H1 (cell line): ENCODE measurements at regions not wholly inside any gene's neighbourhood (a gene's known extent, or its start where the extent isn't known, plus 50 kb on each side); places are given as distances from the start of the nearest gene placed in this dataset.

ENCODE experiments used
- CTCF ChIA-PET: fragments of 300-600 bp; sonication (Branson Sonifier 250); formaldehyde crosslinking; loops from one replicate; lab custom pipeline; 2021; ENCODE audit not compliant: partially characterized antibody; lab: Charles Lee
- POLR2A ChIA-PET: fragments of 300-600 bp; sonication (Branson Sonifier 250); formaldehyde crosslinking; loops from one replicate; lab custom pipeline; 2021; ENCODE audit warnings: inconsistent platforms; ENCODE audit not compliant: partially characterized antibody; lab: Charles Lee
- DNase-seq, 2 experiments: peaks; one replicate each; pipeline versions ENCODE4 v3.0.0 to v3.0.0-alpha.2; 2010 to 2022; ENCODE audit warnings: low spot score in 2 of 2, low read depth in 1 of 2, mixed read lengths in 1 of 2
- FAIRE-seq: peaks from 2 replicates; lab custom pipeline; 2011; peaks lifted over from hg19 to GRCh38; lab: Jason Lieb, UNC
- H2AFZ ChIP-seq: 2 replicates; pipeline ENCODE4 v1.8.1; 2012; ENCODE audit warnings: low read length, inconsistent platforms
- H2AK5ac ChIP-seq: 2 replicates; pipeline ENCODE4 v1.6.1; 2013; ENCODE audit warnings: low read depth, low read length
- H2BK120ac ChIP-seq: replicated peaks from 2 replicates; pipeline ENCODE3; 2013; ENCODE audit warnings: low read depth, low read length, inconsistent platforms
- H2BK12ac ChIP-seq: 2 replicates; pipeline ENCODE4 v1.6.1; 2013; ENCODE audit warnings: low read depth, low read length
- H2BK15ac ChIP-seq: 2 replicates; pipeline ENCODE4 v1.6.1; 2013; ENCODE audit warnings: low read length
- H2BK20ac ChIP-seq: 2 replicates; pipeline ENCODE4 v1.6.1; 2013; ENCODE audit warnings: low read length
- H2BK5ac ChIP-seq: 2 replicates; pipeline ENCODE4 v1.6.1; 2013; ENCODE audit warnings: low read depth, low read length
- H3K14ac ChIP-seq: 2 replicates; pipeline ENCODE4 v1.6.1; 2013; ENCODE audit warnings: inconsistent platforms; ENCODE audit not compliant: insufficient read length
- H3K18ac ChIP-seq: 2 replicates; pipeline ENCODE4 v1.6.1; 2013; ENCODE audit warnings: low read length; ENCODE audit errors: extremely low read depth
- H3K23ac ChIP-seq: 2 replicates; pipeline ENCODE4 v1.6.1; 2013; ENCODE audit warnings: inconsistent platforms; ENCODE audit not compliant: insufficient read length
- H3K23me2 ChIP-seq: 2 replicates; pipeline ENCODE4 v1.6.1; 2013; ENCODE audit warnings: low read depth, low read length
- H3K27ac ChIP-seq: 2 replicates; pipeline ENCODE4 v1.6.1; 2011; ENCODE audit warnings: low read depth, low read length, inconsistent platforms
- H3K27me3 ChIP-seq, 4 experiments: replicated peaks in 1 of 4; 1 replicate in 1 of 4; 2 replicates in 3 of 4; pipeline versions ENCODE4 v1.6.1 to v1.8.1; 2011 to 2013; ENCODE audit warnings: low read length in 3 of 4, mild to moderate bottlenecking in 3 of 4, inconsistent platforms in 2 of 4, mixed read lengths in 2 of 4, moderate library complexity in 1 of 4; ENCODE audit not compliant: control insufficient read depth in 3 of 4, insufficient read depth in 3 of 4; ENCODE audit errors: extremely low read depth in 1 of 4
- H3K36me3 ChIP-seq, 4 experiments: 2 replicates each; pipeline versions ENCODE4 v1.6.1 to v1.8.1; 2011 to 2013; ENCODE audit warnings: mild to moderate bottlenecking in 4 of 4, low read length in 3 of 4, moderate library complexity in 2 of 4, control low read depth in 1 of 4, inconsistent platforms in 1 of 4; ENCODE audit not compliant: insufficient read depth in 4 of 4, control insufficient read depth in 2 of 4
- H3K4ac ChIP-seq: replicated peaks from 2 replicates; pipeline ENCODE3; 2013; ENCODE audit warnings: low read length, low read depth, mixed read lengths, inconsistent platforms; ENCODE audit not compliant: insufficient read length
- H3K4me1 ChIP-seq, 4 experiments: replicated peaks in 1 of 4; 1 replicate in 1 of 4; 2 replicates in 3 of 4; pipeline versions ENCODE4 v1.6.1 to v1.8.1; 2011 to 2013; ENCODE audit warnings: low read length in 3 of 4, inconsistent platforms in 2 of 4, mixed read lengths in 1 of 4; ENCODE audit not compliant: insufficient read depth in 4 of 4, control insufficient read depth in 3 of 4
- H3K4me2 ChIP-seq, 2 experiments: 2 replicates each; pipeline versions ENCODE4 v1.6.1 to v1.8.1; 2011 to 2013; ENCODE audit warnings: low read depth in 2 of 2, low read length in 2 of 2, control low read depth in 1 of 2, inconsistent platforms in 1 of 2, mild to moderate bottlenecking in 1 of 2; ENCODE audit not compliant: insufficient read depth in 1 of 2
- H3K4me3 ChIP-seq, 4 experiments: fragments of 200-600, 300-600 bp in 1 of 4; sonication (generic), shearing (Covaris generic), sonication (Bioruptor Twin) in 1 of 4; 2 replicates each; pipeline versions ENCODE4 v1.5.1 to v1.8.1; 2011 to 2016; ENCODE audit warnings: low read length in 4 of 4, low read depth in 3 of 4, control low read depth in 2 of 4, inconsistent platforms in 2 of 4, mild to moderate bottlenecking in 2 of 4, mixed read lengths in 1 of 4, moderate library complexity in 1 of 4; ENCODE audit not compliant: insufficient read depth in 2 of 4; ENCODE audit errors: extremely low read depth in 1 of 4
- H3K56ac ChIP-seq: replicated peaks from 2 replicates; pipeline ENCODE3; 2013; ENCODE audit warnings: low read depth, mild to moderate bottlenecking, mixed read lengths, low read length, inconsistent platforms; ENCODE audit not compliant: insufficient read length
- H3K79me1 ChIP-seq: 2 replicates; pipeline ENCODE4 v1.6.1; 2013; ENCODE audit warnings: low read depth, low read length, control low read depth
- H3K79me2 ChIP-seq, 2 experiments: 2 replicates each; pipeline versions ENCODE4 v1.6.1 to v1.8.1; 2012 to 2013; ENCODE audit warnings: low read length in 2 of 2, mild to moderate bottlenecking in 2 of 2, inconsistent platforms in 1 of 2; ENCODE audit not compliant: insufficient read depth in 2 of 2, control insufficient read depth in 1 of 2
- H3K9ac ChIP-seq, 4 experiments: replicated peaks in 1 of 4; 1 replicate in 1 of 4; 2 replicates in 3 of 4; pipeline versions ENCODE4 v1.6.1 to v1.8.1; 2011 to 2013; ENCODE audit warnings: low read depth in 3 of 4, low read length in 3 of 4, control low read depth in 2 of 4, mild to moderate bottlenecking in 2 of 4, moderate library complexity in 2 of 4, inconsistent platforms in 1 of 4; ENCODE audit errors: extremely low read depth in 1 of 4
- H3K9me3 ChIP-seq, 2 experiments: 2 replicates each; pipeline versions ENCODE4 v1.6.1 to v1.8.1; 2012 to 2013; ENCODE audit warnings: mild to moderate bottlenecking in 2 of 2, moderate library complexity in 2 of 2, control low read depth in 1 of 2, inconsistent platforms in 1 of 2, low read depth in 1 of 2, low read length in 1 of 2, mixed read lengths in 1 of 2; ENCODE audit not compliant: insufficient read depth in 2 of 2
- H4K20me1 ChIP-seq, 2 experiments: replicated peaks in 1 of 2; 2 replicates each; pipeline versions ENCODE3 to v1.8.1; 2011 to 2013; ENCODE audit warnings: inconsistent platforms in 2 of 2, low read length in 2 of 2, mild to moderate bottlenecking in 1 of 2; ENCODE audit not compliant: insufficient read depth in 2 of 2, control insufficient read depth in 1 of 2
- H4K5ac ChIP-seq: 2 replicates; pipeline ENCODE4 v1.6.1; 2013; ENCODE audit warnings: low read length, low read depth, mixed read lengths, inconsistent platforms; ENCODE audit not compliant: insufficient read length
- H4K8ac ChIP-seq: 2 replicates; pipeline ENCODE4 v1.8.0; 2013; ENCODE audit warnings: mild to moderate bottlenecking, moderate library complexity, low read length, inconsistent platforms; ENCODE audit not compliant: insufficient read depth; ENCODE audit errors: extremely low read depth
- H4K91ac ChIP-seq: replicated peaks from 2 replicates; pipeline ENCODE3; 2013; ENCODE audit warnings: low read length, mixed read lengths, inconsistent platforms; ENCODE audit not compliant: insufficient read length
- BACH1 ChIP-seq: IDR thresholded peaks from 2 replicates; pipeline ENCODE4 v1.6.1; 2012; ENCODE audit warnings: low read length, improper control_type of control experiment
- BCL11A ChIP-seq, 2 experiments: IDR thresholded peaks; one replicate each; pipeline ENCODE4 v1.6.1; 2011; ENCODE audit warnings: low read depth in 2 of 2, low read length in 2 of 2, mild to moderate bottlenecking in 2 of 2
- CREB1 ChIP-seq: IDR thresholded peaks from 2 replicates; pipeline ENCODE4 v1.6.1; 2012; ENCODE audit warnings: inconsistent platforms
- E2F6 ChIP-seq: IDR thresholded peaks from 2 replicates; pipeline ENCODE4 v1.6.1; 2012; ENCODE audit warnings: inconsistent platforms
- GTF2F1 ChIP-seq: IDR thresholded peaks from 2 replicates; pipeline ENCODE4 v1.6.1; 2012; ENCODE audit warnings: low read depth, low read length, improper control_type of control experiment, borderline replicate concordance
- RAD21 ChIP-seq, 2 experiments: IDR thresholded peaks in 1 of 2; conservative IDR thresholded peaks in 1 of 2; 2 replicates each; pipeline ENCODE4 v1.6.1; 2011; ENCODE audit warnings: low read depth in 2 of 2, low read length in 2 of 2, improper control_type of control experiment in 1 of 2, inconsistent platforms in 1 of 2, mild to moderate bottlenecking in 1 of 2, moderate library complexity in 1 of 2
- RBBP5 ChIP-seq: IDR thresholded peaks from 2 replicates; pipeline ENCODE4 v1.7.1; 2012; ENCODE audit warnings: low read depth, mild to moderate bottlenecking, inconsistent platforms, low read length, moderate library complexity, borderline replicate concordance
- SIN3A ChIP-seq, 2 experiments: IDR thresholded peaks in 1 of 2; conservative IDR thresholded peaks in 1 of 2; 2 replicates each; pipeline ENCODE4 v1.6.1; 2011 to 2012; ENCODE audit warnings: low read length in 2 of 2, improper control_type of control experiment in 1 of 2, low read depth in 1 of 2, mild to moderate bottlenecking in 1 of 2
- SRF ChIP-seq: IDR thresholded peaks from 2 replicates; pipeline ENCODE4 v1.6.1; 2011; ENCODE audit warnings: mild to moderate bottlenecking, low read depth, low read length, moderate library complexity
- TAF1 ChIP-seq: IDR thresholded peaks from 2 replicates; pipeline ENCODE4 v1.6.1; 2011; ENCODE audit warnings: mild to moderate bottlenecking, low read depth, low read length
- WGBS, 2 experiments: shearing (Covaris generic) in 1 of 2; methylation state at CpG; one replicate each; pipeline versions ENCODE4 v1.1.6 to v1.1.7; 2013 to 2015; ENCODE audit warnings: low lambda C conversion rate in 2 of 2, mixed read lengths in 2 of 2, inconsistent platforms in 1 of 2, low coverage in 1 of 2, missing lambda C conversion rate in 1 of 2; ENCODE audit not compliant: insufficient replicate concordance in 2 of 2, insufficient coverage in 1 of 2, insufficient read length in 1 of 2; ENCODE audit errors: extremely low coverage in 1 of 2, missing lambda C conversion rate in 1 of 2; 5-methylcytosine and 5-hydroxymethylcytosine counted together

- H2BK20ac ChIP-seq: no peak overlapping the region
- H3K4me3 ChIP-seq: no peak overlapping the region
- no peak for DNase-seq
- no peak overlapping the region for H3K4me2 ChIP-seq
- no peaks in the 10 kb centered on the region for H3K79me1 ChIP-seq
- no peak overlapping the region for H2BK12ac ChIP-seq
- FAIRE-seq: no peak
- 94% methylated on average over 4 of the region's 4 CpGs; no CpG with 5 or more reads in 1 of the 2 experiments for WGBS, 2 experiments
- no peak overlapping the region for H3K9ac ChIP-seq
- H3K9me3 ChIP-seq: no peaks in the 10 kb centered on the region
- CTCF ChIA-PET: no interaction called here
- H2BK15ac ChIP-seq: no peak overlapping the region
- no peak overlapping the region for H3K56ac ChIP-seq
- 0 out of 2 replicates have a peak overlapping the region, but pooled peaks have one; percentile 62 for H2AFZ ChIP-seq
- H3K23me2 ChIP-seq: no peaks in the 10 kb centered on the region
- H4K8ac ChIP-seq: no peak overlapping the region
- H4K91ac ChIP-seq: no peak overlapping the region
- H2BK120ac ChIP-seq: no peak overlapping the region
- no peaks in the 10 kb centered on the region for H4K20me1 ChIP-seq
- no peaks in the 10 kb centered on the region for H3K4me1 ChIP-seq
- no peak overlapping the region for H2BK5ac ChIP-seq
- POLR2A ChIA-PET: no interaction called here
- no peaks in the 10 kb centered on the region for H3K27me3 ChIP-seq
- TF ChIP-seq SIN3A (conservative IDR thresholded peaks at IDR 0.05 in 1 of 2, IDR thresholded peaks at IDR 0.05 in 1 of 2; ENCODE audit: low read depth in 1 of 2, low read length in 2 of 2) (no peak), BCL11A (IDR thresholded peaks at IDR 0.05; ENCODE audit: low read depth in 2 of 2, low read length in 2 of 2) (no peak), E2F6 (no peak), BACH1 (no peak), RBBP5 (no peak), CREB1 (no peak), RAD21 (IDR thresholded peaks at IDR 0.05 in 1 of 2, conservative IDR thresholded peaks at IDR 0.05 in 1 of 2; ENCODE audit: low read depth in 2 of 2, low read length in 2 of 2) (no peak), GTF2F1 (no peak), SRF (no peak), TAF1 (no peak)
- H3K27ac ChIP-seq: no peak overlapping the region
- H3K4ac ChIP-seq: no peak overlapping the region
- no peak overlapping the region for H3K23ac ChIP-seq
- H3K18ac ChIP-seq: no peak overlapping the region
- no peak overlapping the region for H2AK5ac ChIP-seq
- H3K36me3 ChIP-seq: no peaks in the 10 kb centered on the region
- no peaks in the 10 kb centered on the region for H3K79me2 ChIP-seq
- no peak overlapping the region for H3K14ac ChIP-seq
- no peak overlapping the region for H4K5ac ChIP-seq
Measured at GRCh38 chr4:36439556-36439955, 158.1 kb downstream of the DTHD1 start.
